ENCODE measurements at regions not wholly inside any gene's neighbourhood (a gene's known extent, or its start where the extent isn't known, plus 50 kb on each side); places are given as distances from the start of the nearest gene placed in this dataset.

DNA sequence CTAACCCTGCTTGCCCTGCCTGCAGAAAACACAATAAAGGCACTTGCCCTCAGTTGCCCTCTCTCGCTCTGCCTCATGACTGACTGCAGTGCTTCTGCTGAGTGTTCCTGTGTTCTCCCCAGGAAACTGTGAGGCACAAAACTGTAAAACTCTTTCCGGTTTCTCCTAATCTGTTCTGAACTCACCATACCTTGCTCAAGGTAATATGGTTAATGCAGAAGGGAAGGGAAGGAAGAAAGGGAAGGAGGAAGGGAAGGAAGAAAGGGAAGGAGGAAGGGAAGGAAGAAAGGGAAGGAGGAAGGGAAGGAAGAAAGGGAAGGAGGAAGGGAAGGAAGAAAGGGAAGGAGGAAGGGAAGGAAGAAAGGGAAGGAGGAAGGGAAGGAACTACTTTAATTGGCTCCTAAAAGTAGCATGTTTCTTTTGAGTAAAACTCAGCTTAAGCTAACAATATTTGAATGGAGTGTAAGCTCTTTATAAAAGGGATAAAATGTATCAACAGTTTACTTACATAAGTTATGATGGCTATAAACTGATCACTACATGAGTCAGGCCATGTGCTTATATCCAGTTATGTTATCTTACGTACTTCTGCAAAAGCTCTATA, 334.0 kb upstream of the CLEC14A start:
- TF ChIP-seq NFRKB (IDR thresholded peaks at IDR 0.05), result no peak
- no peak for TF ChIP-seq LEF1 (IDR thresholded peaks at IDR 0.05; ENCODE audit: borderline replicate concordance)
- TF ChIP-seq FOXK2 (IDR thresholded peaks at IDR 0.05), result no peak
- TF ChIP-seq SUZ12 (IDR thresholded peaks at IDR 0.05), result no peak
- no peak for TF ChIP-seq HDGF (IDR thresholded peaks at IDR 0.05; ENCODE audit: borderline replicate concordance)
- no peak for TF ChIP-seq TARDBP (IDR thresholded peaks at IDR 0.05)
- no peak for TF ChIP-seq SP1 (IDR thresholded peaks at IDR 0.05)
- no peak for TF ChIP-seq CTBP1 (IDR thresholded peaks at IDR 0.05; ENCODE audit: borderline replicate concordance)
- TF ChIP-seq ARNT (IDR thresholded peaks at IDR 0.05), result no peak
- TF ChIP-seq PKNOX1 (IDR thresholded peaks at IDR 0.05), result no peak
